HL-60 (cell line): ENCODE measurements at regions not wholly inside any gene's neighbourhood (a gene's known extent, or its start where the extent isn't known, plus 50 kb on each side); places are given as distances from the start of the nearest gene placed in this dataset.
"Not testable (repeated sequence)": the region's sequence is repeated elsewhere in the genome, so short reads cannot be mapped to it uniquely, and the experiment has no call there.

ENCODE experiments used
- DNase-seq, 2 experiments: peaks; one replicate each; pipeline ENCODE4 v3.0.0-alpha.2; 2010 to 2020; ENCODE audit warnings: low read depth in 1 of 2, low spot score in 1 of 2
- H3K27ac ChIP-seq: fragments of 250-450 bp; sonication (Bioruptor Pico); replicated peaks from 2 replicates; pipeline ENCODE4 v1.5.1; 2020; ENCODE audit warnings: mild to moderate bottlenecking, moderate library complexity
- H3K27me3 ChIP-seq: fragments of 250-450 bp; sonication (Bioruptor Pico); 2 replicates; pipeline ENCODE4 v1.5.1; 2021; ENCODE audit warnings: mild to moderate bottlenecking, moderate library complexity; ENCODE audit not compliant: insufficient read depth, poor library complexity, severe bottlenecking
- H3K4me3 ChIP-seq: replicated peaks from 2 replicates; pipeline ENCODE4 v1.5.1; 2011; ENCODE audit warnings: mild to moderate bottlenecking, control low read depth, low read length; ENCODE audit not compliant: insufficient read depth
- GABPA ChIP-seq: IDR thresholded peaks from 2 replicates; pipeline ENCODE4 v1.6.1; 2012; ENCODE audit warnings: low read depth
- POLR2AphosphoS5 ChIP-seq: IDR thresholded peaks from 2 replicates; pipeline ENCODE4 v1.6.1; 2012; ENCODE audit warnings: low read depth
- SPI1 ChIP-seq: IDR thresholded peaks from 2 replicates; pipeline ENCODE4 v1.6.1; 2012; ENCODE audit warnings: low read depth, mild to moderate bottlenecking, borderline replicate concordance
- TF ChIP-seq, protein P1 (sequence below): IDR thresholded peaks from 2 replicates; pipeline ENCODE4 v1.6.1; 2012; ENCODE audit warnings: low read depth; ENCODE audit not compliant: insufficient replicate concordance
- TF ChIP-seq, protein P2 (sequence below): IDR thresholded peaks from one replicate; pipeline ENCODE4 v1.5.1; 2011; ENCODE audit warnings: low read length, control low read depth, inconsistent platforms; ENCODE audit not compliant: insufficient read depth

DNA sequence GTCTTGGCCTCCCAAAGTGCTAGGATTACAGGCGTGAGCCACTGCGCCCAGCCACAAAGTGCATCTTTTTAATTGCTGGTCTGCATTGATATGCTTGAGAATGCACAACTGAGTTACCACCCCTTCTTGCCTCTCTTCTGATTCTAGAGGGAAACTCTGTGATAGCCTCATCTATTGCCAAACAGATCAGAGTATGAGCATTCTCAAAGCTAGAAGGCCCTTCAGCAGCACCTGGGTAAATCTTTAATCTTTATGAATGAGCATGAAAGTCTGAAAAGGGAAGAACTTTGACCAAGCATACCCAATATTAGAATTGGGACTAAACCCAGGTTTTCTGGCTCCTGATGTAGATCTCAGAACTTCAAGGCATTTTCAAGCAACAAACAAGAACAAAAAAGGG is 298.3 kb upstream of the TNC start:
- Histone ChIP-seq H3K4me3 (no peak overlapping the region), H3K27ac (no peak overlapping the region), H3K27me3 (no peaks in the 10 kb centered on the region)
- TF ChIP-seq, protein P1, sequence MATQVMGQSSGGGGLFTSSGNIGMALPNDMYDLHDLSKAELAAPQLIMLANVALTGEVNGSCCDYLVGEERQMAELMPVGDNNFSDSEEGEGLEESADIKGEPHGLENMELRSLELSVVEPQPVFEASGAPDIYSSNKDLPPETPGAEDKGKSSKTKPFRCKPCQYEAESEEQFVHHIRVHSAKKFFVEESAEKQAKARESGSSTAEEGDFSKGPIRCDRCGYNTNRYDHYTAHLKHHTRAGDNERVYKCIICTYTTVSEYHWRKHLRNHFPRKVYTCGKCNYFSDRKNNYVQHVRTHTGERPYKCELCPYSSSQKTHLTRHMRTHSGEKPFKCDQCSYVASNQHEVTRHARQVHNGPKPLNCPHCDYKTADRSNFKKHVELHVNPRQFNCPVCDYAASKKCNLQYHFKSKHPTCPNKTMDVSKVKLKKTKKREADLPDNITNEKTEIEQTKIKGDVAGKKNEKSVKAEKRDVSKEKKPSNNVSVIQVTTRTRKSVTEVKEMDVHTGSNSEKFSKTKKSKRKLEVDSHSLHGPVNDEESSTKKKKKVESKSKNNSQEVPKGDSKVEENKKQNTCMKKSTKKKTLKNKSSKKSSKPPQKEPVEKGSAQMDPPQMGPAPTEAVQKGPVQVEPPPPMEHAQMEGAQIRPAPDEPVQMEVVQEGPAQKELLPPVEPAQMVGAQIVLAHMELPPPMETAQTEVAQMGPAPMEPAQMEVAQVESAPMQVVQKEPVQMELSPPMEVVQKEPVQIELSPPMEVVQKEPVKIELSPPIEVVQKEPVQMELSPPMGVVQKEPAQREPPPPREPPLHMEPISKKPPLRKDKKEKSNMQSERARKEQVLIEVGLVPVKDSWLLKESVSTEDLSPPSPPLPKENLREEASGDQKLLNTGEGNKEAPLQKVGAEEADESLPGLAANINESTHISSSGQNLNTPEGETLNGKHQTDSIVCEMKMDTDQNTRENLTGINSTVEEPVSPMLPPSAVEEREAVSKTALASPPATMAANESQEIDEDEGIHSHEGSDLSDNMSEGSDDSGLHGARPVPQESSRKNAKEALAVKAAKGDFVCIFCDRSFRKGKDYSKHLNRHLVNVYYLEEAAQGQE = no peak
- TF ChIP-seq, protein P2, sequence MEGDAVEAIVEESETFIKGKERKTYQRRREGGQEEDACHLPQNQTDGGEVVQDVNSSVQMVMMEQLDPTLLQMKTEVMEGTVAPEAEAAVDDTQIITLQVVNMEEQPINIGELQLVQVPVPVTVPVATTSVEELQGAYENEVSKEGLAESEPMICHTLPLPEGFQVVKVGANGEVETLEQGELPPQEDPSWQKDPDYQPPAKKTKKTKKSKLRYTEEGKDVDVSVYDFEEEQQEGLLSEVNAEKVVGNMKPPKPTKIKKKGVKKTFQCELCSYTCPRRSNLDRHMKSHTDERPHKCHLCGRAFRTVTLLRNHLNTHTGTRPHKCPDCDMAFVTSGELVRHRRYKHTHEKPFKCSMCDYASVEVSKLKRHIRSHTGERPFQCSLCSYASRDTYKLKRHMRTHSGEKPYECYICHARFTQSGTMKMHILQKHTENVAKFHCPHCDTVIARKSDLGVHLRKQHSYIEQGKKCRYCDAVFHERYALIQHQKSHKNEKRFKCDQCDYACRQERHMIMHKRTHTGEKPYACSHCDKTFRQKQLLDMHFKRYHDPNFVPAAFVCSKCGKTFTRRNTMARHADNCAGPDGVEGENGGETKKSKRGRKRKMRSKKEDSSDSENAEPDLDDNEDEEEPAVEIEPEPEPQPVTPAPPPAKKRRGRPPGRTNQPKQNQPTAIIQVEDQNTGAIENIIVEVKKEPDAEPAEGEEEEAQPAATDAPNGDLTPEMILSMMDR = no peak
- DNase-seq = no peak

DNA sequence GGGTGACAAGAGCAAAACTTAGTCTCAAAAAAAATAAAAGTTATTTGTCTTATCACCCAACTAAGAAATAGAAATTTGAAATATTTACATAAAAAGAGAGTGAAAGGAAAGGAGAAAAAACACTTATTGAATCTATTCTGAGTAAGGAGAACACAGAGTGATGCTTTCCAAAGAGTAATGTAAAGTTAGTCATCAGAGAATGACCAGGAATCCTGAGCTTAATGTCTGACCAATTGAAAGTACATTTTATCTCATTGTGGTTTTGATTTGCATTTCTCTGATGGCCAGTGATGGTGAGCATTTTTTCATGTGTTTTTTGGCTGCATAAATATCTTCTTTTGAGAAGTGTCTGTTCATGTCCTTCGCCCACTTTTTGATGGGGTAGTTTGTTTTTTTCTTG is 300.2 kb upstream of the TNC start:
- H3K27ac ChIP-seq, H3K4me3 ChIP-seq, DNase-seq, H3K27me3 ChIP-seq: not testable (repeated sequence)

DNA sequence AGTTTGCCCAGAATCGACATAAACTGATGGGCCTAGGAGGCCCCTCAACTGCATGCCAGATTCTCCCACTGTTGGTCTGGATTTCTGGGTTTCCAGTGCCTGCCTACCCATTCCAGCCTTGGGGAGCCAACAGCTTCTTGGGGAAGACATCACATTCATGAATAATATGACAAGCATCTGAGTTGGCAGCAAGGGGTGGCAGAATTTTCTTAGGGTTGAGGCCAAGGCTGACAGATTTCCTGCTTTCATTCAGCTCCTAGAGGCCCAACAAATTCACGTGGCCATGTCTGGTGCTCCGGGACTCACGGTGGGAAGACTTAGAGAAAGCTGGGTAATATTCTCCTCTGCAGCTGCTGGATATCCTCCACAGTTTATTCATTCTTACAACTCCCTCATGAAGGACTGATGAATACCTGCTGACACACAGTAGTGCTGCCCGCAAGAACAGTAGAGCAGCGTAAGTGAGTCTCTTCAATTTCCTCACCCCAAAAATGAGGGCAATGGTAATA is 305.0 kb upstream of the TNC start:
- TF ChIP-seq, protein P1 = no peak
- TF ChIP-seq GABPA = no peak
- TF ChIP-seq SPI1 = no peak
- TF ChIP-seq POLR2AphosphoS5 = no peak
- TF ChIP-seq, protein P2 = no peak
- H3K27ac ChIP-seq = no peak overlapping the region
- DNase-seq = no peak
- no peaks in the 10 kb centered on the region for H3K27me3 ChIP-seq
- no peak overlapping the region for H3K4me3 ChIP-seq

DNA sequence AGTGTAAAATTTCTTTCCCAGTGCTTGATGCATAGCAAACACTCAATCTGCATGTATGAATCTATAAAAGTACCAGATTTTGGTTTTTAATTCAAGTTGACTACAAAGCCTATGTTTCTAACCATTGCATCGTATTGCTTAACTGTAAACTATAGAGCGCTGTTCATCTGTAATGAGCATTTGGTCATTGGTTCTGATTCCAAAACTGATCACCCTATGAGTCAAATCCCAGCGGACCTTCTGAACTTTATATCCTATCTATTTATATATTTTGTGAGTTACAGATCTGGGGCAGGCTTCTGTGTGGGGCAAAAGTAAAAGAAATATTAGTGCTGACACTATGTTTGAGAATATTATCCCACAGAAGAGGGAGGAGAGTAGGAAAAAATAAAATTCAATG is 305.7 kb upstream of the TNC start:
- Histone ChIP-seq H3K4me3 (no peak overlapping the region), H3K27ac (no peak overlapping the region), H3K27me3 (no peaks in the 10 kb centered on the region)
- no peak for DNase-seq
- TF ChIP-seq GABPA (no peak), POLR2AphosphoS5 (no peak), SPI1 (no peak)
- TF ChIP-seq, protein P2 = no peak
- TF ChIP-seq, protein P1 = no peak
